LNCaP clone FGC (cell line): ENCODE measurements at regions not wholly inside any gene's neighbourhood (a gene's known extent, or its start where the extent isn't known, plus 50 kb on each side); places are given as distances from the start of the nearest gene placed in this dataset.
A peak's percentile ranks its signal among the peaks of the same experiment; 100 is the strongest.

ENCODE experiments used
- DNase-seq: peaks from one replicate; pipeline ENCODE4 v3.0.0-alpha.2; 2011; ENCODE audit warnings: low read depth
- H3K4me3 ChIP-seq: 2 replicates; pipeline ENCODE4 v1.5.1; 2011; ENCODE audit warnings: mild to moderate bottlenecking, low read depth, low read length, control low read depth
- CTCF ChIP-seq: IDR thresholded peaks from 2 replicates; pipeline ENCODE4 v1.5.1; 2012; ENCODE audit warnings: mild to moderate bottlenecking; ENCODE audit not compliant: control insufficient read depth, insufficient read depth; ENCODE audit errors: extremely low read depth

- TF ChIP-seq CTCF, result no peak
- H3K4me3 ChIP-seq, result no peak overlapping the region
- DNase-seq, result no peak
Observed at GRCh38 chr3:19734453-19734852, 199.6 kb downstream of the EFHB start.

GRCh38 chr3:19725000-19725399, 209.0 kb downstream of the EFHB start:
- no peak for DNase-seq
- TF ChIP-seq CTCF, result no peak

GRCh38 chr3:19717736-19718135, 216.3 kb downstream of the EFHB start:
- DNase-seq, result no peak
- no peak for TF ChIP-seq CTCF
- H3K4me3 ChIP-seq, result no peak overlapping the region

More at GRCh38 chr3:19725000-19725399, 209.0 kb downstream of the EFHB start:
- H3K4me3 ChIP-seq, result no peak overlapping the region

- no peak overlapping the region for H3K4me3 ChIP-seq
- no peak for TF ChIP-seq CTCF
- DNase-seq, result no peak
Observed at GRCh38 chr3:19711160-19711782, 222.7 kb downstream of the EFHB start.

GRCh38 chr3:19702416-19703078, 231.5 kb downstream of the EFHB start:
- DNase-seq, result no peak
- TF ChIP-seq CTCF, result no peak
- no peak overlapping the region for H3K4me3 ChIP-seq

- DNase-seq, result no peak
- TF ChIP-seq CTCF, result 0 out of 2 replicates have a peak, but pooled peaks have one; percentile 7
- no peak overlapping the region for H3K4me3 ChIP-seq
Observed at GRCh38 chr3:19688767-19689166, 245.2 kb downstream of the EFHB start.
